ENCODE measurements at regions not wholly inside any gene's neighbourhood (a gene's known extent, or its start where the extent isn't known, plus 50 kb on each side); places are given as distances from the start of the nearest gene placed in this dataset.

DNA sequence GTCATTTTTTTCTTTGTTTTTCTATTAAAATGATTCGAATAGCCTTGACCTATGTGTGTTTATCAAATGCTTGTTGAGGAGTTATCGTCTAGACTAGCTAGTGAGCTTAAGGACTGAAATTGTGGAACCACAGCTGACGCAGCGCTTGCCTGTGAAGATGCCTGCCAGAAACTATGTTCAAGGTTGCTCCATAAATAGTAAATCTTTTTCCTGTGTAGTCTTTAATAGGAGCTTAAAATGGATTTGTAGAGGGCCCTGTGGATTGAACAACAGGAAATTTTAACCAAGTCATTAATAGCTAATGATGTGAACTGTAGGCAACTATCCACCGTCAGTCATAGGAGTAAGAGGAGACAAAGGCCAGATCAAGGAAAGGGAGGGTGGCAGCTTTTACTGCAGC lies 145.1 kb downstream of the GNAI1 start:
- peaks cover 10% of the 10 kb centered on the region for H3K4me1 ChIP-seq
- no peak for ATAC-seq
- no peak for DNase-seq
- no peaks in the 10 kb centered on the region for H3K9me3 ChIP-seq
- H3K4me3 ChIP-seq: no peak overlapping the region
- no peak overlapping the region for H3K27ac ChIP-seq
- no peaks in the 10 kb centered on the region for H3K36me3 ChIP-seq
- TF ChIP-seq, protein P1, sequence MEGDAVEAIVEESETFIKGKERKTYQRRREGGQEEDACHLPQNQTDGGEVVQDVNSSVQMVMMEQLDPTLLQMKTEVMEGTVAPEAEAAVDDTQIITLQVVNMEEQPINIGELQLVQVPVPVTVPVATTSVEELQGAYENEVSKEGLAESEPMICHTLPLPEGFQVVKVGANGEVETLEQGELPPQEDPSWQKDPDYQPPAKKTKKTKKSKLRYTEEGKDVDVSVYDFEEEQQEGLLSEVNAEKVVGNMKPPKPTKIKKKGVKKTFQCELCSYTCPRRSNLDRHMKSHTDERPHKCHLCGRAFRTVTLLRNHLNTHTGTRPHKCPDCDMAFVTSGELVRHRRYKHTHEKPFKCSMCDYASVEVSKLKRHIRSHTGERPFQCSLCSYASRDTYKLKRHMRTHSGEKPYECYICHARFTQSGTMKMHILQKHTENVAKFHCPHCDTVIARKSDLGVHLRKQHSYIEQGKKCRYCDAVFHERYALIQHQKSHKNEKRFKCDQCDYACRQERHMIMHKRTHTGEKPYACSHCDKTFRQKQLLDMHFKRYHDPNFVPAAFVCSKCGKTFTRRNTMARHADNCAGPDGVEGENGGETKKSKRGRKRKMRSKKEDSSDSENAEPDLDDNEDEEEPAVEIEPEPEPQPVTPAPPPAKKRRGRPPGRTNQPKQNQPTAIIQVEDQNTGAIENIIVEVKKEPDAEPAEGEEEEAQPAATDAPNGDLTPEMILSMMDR (IDR thresholded peaks at IDR 0.05): no peak
- H3K27me3 ChIP-seq: no peaks in the 10 kb centered on the region
- intact Hi-C loops (cut with DNase I): no loop called here

DNA sequence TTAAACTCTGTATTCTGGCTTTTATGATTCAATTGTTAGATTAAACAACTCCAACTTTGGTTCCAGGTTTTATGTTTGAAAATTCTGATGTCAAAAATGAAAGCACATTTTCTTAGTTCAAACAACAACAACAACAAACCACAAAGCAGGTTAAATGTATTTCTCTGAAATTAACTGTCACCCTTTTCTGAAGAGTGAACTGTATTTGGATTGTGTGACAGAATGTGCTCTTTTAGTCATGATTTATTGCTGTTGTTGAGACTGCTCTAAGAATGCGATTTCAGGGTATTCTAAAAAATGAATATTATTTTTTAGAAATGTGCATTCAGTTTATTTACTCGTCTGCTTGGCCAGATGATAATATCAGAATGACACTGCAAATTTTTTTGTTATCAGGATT lies 144.1 kb downstream of the GNAI1 start:
- Histone ChIP-seq H3K36me3 (no peaks in the 10 kb centered on the region), H3K4me1 (peaks cover 10% of the 10 kb centered on the region), H3K27ac (no peak overlapping the region), H3K27me3 (no peaks in the 10 kb centered on the region), H3K9me3 (no peaks in the 10 kb centered on the region), H3K4me3 (no peak overlapping the region)
- DNase-seq (no peak), ATAC-seq (no peak)
- intact Hi-C loops (cut with DNase I): no loop called here
- TF ChIP-seq, protein P1 (IDR thresholded peaks at IDR 0.05): no peak

DNA sequence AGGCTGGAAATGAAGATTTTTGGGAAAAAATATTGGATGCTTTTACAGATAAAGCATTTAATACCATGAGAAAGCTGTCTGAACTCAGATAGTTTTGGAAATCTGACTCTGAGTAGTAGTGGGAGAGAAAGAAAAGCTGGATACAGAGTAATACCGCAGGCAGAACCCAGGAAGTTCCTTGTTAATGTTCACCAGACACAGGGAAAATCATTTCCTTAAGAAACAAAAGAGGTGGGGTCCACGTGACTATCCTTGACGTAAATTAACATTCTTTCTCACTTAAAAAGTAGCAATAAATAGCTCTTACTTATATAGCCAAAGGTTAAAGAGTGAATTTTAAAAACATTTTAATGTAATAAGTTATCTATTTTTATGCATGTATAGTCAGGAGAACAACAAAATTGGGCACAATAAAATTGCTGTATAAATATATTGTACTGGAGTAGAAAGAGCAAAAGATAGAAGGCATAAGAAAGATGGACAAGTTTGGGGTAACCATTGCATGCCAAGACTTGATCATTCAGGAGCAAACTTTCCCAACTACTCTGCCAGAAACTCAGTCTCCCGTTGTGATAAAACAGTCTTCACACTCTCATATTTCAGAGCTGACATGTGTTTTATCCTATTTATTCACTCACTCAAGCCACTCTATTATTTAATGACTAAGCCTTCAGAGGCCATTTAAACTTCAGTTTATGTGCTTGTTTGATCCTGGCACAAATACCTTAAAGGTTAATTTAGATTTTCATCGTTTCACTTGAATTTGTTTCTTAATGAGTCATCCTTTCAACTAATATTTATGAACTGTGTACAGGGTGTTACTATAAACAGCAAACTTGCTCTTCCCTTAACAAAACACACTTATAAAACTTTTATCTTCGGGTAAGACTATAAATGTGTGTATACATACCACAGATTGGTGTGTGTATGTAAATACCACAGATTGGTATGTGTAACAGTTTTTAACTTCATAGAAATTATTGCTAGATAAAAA lies 143.1 kb downstream of the GNAI1 start:
- intact Hi-C loops (cut with DNase I): no loop called here
- H3K27ac ChIP-seq: no peak overlapping the region
- no peak for DNase-seq

More for the DNA sequence above, 143.1 kb downstream of the GNAI1 start:
- H3K4me3 ChIP-seq: no peak overlapping the region
- no peak for ATAC-seq
- no peaks in the 10 kb centered on the region for H3K36me3 ChIP-seq
- TF ChIP-seq, protein P1 (IDR thresholded peaks at IDR 0.05): no peak
- no peaks in the 10 kb centered on the region for H3K27me3 ChIP-seq
- no peaks in the 10 kb centered on the region for H3K9me3 ChIP-seq
- H3K4me1 ChIP-seq: peaks cover 10% of the 10 kb centered on the region
